NB4 (cell line): ENCODE measurements at regions not wholly inside any gene's neighbourhood (a gene's known extent, or its start where the extent isn't known, plus 50 kb on each side); places are given as distances from the start of the nearest gene placed in this dataset.

Experiments
- MYC ChIP-seq: IDR thresholded peaks from 2 replicates; pipeline ENCODE4 v1.6.1; 2011; ENCODE audit warnings: low read depth, low read length
- TF ChIP-seq, protein P1 (sequence below): IDR thresholded peaks from one replicate; pipeline ENCODE4 v1.5.1; 2012; ENCODE audit warnings: low read depth, low read length
- TF ChIP-seq, protein P2 (sequence below): IDR thresholded peaks from 2 replicates; pipeline ENCODE4 v1.6.1; 2011; ENCODE audit warnings: low read depth, low read length

DNA sequence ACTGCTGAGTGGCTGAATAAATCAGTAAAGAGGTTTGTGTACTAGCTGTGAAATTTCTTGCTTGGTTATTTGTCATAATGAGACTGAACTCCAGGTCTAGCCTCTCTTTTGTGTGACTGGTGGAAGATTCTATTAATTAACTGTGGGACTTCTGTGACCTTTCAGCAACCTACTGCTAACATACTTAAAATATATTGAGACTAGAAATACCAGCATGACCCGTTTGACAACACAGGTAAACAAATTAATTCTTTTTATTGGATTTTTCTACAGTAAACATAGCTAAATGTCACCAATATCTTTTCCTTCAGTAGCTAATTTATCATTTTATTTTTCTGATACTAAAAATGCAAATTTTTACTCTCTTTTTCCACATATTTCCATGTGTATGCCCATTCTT lies 390.4 kb upstream of the KCNN2 start:
- TF ChIP-seq, protein P1, sequence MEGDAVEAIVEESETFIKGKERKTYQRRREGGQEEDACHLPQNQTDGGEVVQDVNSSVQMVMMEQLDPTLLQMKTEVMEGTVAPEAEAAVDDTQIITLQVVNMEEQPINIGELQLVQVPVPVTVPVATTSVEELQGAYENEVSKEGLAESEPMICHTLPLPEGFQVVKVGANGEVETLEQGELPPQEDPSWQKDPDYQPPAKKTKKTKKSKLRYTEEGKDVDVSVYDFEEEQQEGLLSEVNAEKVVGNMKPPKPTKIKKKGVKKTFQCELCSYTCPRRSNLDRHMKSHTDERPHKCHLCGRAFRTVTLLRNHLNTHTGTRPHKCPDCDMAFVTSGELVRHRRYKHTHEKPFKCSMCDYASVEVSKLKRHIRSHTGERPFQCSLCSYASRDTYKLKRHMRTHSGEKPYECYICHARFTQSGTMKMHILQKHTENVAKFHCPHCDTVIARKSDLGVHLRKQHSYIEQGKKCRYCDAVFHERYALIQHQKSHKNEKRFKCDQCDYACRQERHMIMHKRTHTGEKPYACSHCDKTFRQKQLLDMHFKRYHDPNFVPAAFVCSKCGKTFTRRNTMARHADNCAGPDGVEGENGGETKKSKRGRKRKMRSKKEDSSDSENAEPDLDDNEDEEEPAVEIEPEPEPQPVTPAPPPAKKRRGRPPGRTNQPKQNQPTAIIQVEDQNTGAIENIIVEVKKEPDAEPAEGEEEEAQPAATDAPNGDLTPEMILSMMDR, result no peak
- TF ChIP-seq, protein P2, sequence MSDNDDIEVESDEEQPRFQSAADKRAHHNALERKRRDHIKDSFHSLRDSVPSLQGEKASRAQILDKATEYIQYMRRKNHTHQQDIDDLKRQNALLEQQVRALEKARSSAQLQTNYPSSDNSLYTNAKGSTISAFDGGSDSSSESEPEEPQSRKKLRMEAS, result no peak
- no peak for TF ChIP-seq MYC
